Activated CD8-positive, alpha-beta memory T cell treated with anti-CD3 and anti-CD28 coated beads, Interleukin-2, amount 50 U/mL, for 24 hours (primary cell): ENCODE measurements at regions not wholly inside any gene's neighbourhood (a gene's known extent, or its start where the extent isn't known, plus 50 kb on each side); places are given as distances from the start of the nearest gene placed in this dataset.

Source experiments
- DNase-seq: peaks from one replicate; pipeline ENCODE4 v3.0.0-alpha.2; 2020; ENCODE audit errors: extremely low read depth

DNA sequence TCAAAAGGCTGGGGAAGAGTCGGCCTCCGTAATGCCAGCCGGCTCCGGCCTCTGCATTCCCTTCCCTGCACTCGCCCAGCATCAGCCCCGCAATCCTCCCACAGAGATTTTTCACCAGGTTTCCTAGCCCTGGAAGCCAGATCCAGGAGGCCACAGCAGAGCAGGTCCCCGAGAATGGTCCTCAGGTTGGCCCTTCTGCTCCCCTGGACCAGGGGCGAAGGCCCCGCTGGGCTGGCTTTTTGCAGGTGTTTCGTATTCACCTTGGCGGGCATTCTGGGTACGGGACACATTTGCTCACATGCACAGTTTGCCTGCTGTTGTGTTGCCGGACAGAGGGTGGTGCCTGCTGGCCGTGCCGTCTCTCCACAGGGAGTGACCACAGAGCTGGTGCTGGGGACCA, 309.5 kb downstream of the NDUFA10 start:
- DNase-seq: no peak

DNA sequence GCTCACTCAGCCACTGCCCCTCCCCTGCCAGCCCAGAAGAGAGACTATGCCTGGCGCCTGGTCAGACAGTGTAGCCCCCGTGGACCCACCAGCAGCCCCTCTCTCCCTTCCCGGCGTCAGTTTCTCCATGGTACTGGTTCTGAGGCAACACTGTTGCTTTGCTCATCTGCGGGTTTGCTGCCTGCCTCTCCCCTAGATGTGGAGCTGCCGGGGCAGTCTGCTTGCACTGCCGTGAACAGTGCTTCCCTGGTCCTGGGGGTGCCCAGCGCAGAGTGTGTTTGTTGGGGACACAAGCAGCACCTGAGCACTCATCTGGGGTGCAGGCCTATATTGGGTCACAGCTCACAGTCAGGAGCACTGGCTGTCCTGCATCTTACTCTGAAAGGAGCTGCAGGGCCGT, 309.9 kb downstream of the NDUFA10 start:
- no peak for DNase-seq

DNA sequence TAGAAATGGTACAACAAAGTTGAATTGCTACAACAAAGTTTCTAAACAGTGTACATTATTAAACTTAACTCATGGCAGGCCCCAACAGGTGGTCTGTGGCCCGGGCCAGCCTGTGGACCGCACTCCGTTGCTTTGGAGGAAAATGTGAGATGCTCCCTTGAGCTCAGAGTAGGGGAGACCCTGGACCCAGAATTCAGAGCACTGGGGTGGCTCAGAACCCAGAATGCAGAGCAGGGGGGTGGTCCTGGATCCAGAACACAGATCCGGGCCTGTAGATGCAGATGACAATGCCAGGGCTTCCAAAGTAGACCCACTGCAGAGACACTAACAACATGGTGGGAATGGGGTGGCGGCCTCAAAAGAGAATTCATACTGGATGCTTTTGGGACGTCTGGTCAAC, 311.0 kb downstream of the NDUFA10 start:
- DNase-seq: no peak

DNA sequence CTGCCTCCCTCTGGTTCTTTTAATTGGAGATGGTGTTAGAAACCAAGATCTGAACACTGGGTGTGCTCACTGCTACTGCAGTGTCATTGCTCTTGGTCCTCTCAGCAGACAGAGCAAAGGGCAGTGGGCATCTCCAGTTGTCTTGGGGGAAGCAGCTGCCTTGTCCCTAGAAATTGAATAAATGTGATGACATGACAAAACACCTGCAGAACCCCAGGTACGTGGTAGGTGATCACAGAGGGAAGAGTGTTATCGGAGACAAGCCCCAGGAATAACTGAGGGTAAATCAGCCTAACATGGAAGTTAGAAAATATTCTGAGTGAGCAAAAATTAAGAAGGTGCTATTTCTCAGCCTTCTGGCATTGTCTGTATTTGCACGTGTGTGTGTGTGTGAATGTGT, 311.9 kb upstream of the HDAC4 start:
- DNase-seq: no peak

DNA sequence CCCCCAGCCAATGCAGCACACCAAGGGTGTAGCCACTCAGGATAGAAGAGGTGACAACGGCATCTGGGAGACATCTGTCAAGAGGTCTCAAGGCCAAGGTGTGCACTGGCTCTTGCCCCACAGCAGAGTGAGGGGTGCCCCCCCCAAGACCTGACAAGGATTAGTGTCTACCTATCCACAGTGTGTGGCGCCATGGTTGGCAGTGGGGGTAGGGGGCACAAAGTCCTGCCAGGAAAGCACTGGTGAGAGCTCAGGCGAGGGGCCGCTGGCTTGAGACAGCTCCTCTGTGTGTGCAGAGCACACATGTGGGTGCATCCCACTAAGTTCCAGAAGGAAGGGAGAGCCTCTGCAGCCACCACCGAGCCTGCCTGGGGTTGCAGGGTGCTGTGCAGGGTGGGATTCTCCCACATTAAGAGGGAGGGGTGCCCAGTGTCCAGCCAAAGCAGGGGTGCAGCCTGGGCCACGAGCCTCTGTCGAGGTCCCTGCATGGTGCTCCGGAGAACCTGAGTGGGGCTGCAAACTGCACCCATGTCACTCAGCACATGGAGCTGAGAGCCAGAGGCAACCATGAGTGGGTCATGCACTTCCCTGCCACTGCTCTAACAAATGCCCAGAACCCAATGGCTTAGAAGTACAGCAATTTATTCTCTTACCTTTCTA, 311.2 kb upstream of the HDAC4 start:
- DNase-seq: no peak

DNA sequence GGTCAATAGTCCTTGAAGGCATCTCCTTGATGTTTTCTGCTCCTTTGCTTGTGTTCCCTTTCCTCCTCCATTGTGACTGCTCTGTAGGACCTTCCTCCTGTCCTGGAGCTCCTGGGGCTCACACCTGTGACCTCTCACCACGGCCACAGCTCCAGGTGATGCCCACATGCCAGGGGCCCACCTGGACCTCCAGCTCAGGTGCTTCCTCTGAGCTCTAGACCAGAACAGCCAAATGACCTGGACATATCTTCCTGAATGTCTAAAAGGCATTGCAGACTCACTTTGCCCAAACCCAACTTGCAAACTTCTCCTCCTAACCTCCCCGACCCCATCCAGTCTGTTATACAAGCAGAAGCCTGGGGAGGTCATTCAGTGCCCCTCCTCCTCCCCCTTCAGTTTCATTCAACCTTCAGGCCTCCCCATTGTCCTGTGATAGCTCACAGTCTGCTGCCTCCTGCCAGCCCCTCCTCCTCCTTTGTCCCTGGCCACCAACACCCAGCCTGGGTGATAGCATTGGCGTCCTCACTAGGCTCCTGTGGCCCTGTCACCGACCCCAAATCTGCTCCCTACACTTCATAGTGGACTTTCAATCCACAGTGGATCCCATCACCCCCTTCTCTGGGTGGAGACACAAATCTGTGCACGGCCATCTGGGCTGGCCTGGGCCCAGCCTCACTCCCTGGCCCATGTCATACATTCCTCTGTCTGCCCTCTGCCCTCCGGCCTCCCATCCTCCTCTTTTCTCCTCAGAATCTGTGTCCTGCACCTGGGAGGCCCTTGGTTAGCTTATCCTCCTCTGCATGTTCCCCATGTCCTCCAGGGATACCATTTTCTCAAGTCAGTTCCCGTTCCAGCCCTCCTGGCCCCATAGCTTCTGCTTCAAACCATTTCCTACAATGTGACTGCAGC, 310.4 kb upstream of the HDAC4 start:
- DNase-seq: no peak

DNA sequence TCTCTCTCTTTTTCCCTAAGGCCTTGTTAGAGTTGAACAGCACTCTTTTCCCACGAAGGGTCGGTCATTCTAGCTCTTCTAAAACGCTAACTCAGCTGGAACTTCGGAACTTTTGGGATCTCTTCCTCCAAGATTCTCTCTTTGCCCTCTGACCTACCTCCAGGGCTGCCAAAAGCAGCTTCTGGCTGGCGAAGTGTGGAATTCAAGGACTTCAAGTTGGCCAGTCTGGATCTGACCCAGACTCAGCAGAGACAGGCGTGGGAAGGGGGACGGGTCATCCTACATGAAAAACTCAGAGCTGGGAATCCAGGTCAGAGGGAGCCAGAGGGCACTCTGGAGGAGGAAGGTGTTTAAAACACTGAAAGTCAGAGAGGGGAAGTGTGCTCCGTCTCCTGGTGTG, 305.5 kb upstream of the HDAC4 start:
- DNase-seq: no peak

DNA sequence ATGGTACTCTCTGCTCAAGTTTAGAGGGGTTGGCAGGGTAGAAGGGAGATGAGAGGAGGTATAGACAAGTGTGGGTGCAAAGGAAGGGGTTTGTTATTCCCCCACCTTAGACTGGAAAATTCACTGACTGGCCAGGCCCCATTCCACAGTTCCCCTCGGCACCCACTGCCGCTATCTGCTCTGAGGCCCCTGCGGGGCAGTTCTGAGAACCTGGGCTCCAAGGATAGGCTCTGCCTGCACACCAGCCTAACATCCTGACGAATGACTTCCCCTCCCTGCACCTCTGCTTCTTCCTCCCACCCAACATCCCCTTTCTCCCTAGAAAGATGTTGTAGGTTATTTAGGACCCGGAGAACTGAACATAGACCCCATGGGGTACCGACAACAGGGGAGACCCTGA, 303.9 kb upstream of the HDAC4 start:
- DNase-seq: no peak

DNA sequence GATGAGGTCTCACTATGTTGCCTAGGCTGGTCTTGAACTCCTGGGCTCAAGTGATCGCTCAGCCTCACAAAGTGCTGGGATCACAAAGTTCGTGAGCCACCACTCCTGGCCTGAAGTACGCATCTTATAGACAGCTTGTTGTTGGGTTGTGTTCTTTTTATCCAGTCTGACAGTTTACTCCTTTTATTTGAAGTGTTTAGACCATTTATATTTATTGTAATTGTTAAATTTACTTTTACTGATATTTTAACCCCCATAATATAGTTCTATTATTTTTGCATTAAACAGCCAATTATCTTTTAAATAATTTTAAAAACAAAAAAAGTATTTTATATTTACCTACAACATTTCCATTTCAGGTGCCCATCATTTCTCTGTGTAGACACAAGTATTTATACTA, 303.0 kb upstream of the HDAC4 start:
- DNase-seq: no peak

DNA sequence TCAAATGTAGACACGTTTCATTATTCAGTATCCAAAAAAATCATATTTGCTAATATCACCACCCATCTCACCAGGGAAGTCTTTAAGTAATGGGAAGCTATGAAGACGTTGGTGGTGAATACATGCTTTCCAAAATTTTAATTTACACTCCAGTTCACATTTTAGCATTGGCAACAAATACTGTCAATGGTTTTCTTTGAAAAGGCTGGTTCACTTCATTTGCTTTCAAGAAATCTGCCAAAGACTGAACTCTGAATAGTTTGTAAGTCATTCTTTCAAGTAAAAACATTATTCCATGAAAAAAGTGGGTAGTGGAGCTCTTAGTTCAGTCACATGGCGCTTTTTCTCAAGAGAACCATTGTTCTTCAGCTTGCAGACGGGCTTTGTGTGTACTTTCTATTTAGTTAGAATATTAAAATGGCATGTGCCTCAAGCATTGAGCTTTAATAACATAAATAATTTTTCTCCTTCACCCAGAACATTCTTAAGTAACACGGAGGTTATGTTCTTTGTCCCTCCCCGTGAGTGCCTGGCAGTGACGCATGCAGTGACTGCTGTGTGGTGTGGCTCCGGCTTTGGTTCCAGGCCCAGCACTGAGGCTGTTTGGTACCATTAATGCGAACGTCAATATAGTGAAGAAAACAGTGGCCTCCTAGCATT, 300.0 kb upstream of the HDAC4 start:
- DNase-seq: no peak

DNA sequence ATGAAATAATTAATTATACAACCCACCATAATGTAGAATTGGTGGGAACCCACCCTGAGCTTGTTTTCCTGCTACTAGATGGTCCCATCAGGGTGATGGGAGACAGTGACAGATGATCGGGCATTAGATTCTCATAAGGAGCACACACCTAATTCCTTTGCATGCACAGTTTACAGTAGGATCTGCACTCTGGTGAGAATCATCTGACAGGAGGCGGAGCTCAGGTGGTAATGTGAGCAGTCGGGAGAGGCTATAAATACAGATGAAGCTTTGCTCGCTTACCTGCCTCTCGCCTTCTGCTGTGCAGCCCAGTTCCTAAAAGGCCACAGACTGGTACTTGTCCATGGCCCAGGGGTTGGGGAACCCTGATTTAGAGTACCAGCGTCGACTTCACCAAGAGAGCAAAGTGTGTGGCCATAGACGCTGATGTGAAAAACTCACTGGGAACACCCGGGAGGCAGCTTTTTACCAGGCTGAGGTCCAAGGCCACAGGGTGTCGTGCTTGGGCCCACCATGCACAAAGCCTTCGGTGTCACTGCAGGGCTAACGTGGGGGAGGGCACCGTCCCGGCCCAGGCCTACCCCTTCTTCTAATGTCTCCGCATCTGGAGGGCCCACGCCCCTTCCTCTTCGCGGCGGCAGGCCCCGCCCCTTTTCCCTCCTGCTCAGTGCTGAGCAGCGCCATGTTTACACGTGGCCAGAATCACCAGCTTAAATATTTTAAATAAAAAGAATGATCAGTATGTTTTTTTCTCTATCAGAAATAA, 296.8 kb upstream of the HDAC4 start:
- no peak for DNase-seq

DNA sequence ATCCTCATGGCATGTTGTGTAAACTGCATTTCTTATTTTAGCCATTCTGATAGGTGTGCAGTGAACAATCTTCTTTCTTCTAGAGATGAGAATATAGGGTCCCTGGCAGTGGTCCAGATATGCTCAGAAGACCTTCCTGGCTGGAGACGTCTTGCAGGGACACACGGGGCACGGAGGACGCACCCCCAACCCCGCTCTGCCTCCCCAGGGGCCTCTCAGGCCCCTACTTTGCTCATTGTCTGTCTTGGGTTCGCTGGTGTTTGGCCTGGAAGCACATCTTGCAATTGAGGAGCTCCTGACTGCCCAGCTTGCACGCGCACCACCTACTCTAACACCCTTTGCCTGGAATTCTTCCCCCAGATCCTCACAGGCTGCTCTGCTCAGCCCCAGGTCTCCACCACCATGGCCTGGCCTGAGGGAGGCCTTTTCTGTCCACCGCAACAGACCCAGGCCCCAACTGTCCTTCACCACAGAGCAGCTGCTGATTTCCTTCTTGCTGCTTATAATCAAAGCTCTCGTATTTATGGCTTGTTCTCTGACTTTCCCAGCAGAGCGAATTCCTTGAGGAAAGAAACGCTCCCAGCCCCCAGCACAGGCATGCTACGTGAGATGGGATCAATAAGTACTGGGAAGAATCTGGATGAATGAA, 295.9 kb upstream of the HDAC4 start:
- no peak for DNase-seq

DNA sequence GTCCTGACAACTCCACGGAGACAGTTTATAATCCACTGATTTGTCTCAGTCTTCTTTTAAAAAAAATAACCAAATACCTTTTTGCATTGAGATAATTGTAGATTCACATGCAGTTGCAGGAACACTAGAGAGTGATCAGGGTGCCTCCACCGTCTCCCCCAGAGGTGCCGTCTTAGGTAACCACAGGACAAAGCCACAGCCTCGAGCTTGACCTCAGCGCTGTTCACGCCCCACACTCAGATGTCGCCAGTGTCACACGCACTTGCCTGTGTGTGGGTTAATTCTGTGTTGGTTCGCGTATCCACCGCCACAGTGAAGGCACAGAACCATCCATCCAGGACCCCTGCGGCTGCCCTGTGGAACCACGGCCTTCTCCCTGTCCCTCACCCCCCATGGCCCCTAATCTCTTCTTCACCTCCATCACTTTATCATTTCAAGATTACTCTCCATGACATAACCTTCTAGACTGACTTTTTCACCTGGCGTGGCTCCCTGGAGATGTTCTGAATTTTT, 295.0 kb upstream of the HDAC4 start:
- no peak for DNase-seq

DNA sequence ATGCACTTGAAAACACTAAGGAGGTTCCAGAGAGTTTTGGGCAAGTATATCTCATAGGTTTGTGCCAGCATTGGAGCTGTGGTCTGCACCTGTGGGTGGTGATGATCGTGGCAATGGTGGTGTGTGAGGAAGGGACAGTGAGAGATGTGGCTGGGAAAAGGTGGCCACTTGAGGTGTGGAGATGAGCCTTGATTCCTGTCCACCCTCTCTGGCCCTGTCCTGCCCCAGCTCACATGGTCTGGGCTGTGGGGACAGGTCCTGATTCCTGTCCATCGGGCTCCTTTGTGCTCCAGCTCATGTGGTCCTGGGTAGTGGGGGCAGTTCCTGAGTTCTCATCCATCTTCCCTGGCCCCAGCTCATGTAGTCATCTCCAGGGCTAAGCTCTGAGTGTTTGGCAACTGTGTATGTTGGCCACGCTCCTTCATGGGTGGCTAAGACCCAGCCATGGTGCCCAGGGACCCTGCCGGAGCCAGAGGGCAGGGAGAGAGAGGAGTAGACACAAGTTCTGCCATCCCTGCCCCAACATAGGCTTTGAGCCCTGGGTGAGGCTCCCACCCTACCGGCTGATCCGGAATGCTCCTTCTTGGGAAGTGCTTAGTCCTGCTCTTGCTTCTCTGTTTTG, 294.4 kb upstream of the HDAC4 start:
- DNase-seq: no peak

DNA sequence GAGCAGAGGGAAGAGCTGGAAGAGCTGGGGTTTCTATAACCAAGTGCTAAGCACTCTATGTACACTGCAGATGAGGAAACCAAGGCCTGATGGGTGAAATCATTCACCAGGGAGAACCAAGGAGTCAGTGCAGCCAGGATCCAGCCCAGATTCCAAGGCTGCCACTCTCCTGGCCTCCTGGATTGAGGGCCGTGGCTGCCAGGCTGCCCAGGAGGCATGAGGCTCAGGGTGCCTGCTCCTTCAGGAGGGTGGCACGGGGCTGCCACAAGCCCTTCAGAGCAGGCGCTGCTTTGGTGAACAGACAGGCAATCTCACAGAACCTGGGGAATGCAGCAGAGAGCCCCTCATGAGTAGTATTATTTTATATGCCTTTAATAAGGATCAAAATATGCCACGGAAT, 293.7 kb upstream of the HDAC4 start:
- DNase-seq: no peak

DNA sequence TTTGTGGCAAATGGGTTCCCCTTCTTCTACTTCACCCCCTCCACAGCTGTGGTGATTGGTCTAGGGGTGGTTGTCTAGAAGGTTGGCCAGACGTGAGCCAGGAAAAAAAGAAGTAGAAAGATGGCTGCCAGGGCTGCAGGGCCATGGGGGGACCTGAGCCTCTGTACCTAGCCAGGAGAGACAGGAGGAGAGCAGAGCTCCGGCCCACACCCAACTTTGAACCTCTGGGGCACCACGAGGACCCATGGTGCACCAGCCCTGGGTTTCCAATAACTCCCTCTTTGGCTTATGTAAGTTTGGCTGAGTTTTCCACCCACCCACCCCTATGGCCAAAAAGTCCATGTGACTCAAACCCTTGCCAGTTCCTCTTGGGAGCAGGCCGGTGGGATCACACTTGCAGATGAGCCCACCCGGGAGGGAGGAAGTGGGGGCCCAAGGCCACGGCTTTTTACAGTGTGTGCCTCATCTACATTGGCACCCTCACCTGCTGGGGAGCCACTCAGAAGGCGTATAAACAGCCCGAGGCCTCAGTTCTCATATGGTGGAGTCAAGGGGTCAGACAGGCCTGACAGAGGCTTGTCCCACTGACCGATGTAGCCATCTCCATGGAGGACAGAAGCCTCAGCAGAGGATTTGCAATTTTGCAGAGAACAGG, 293.1 kb upstream of the HDAC4 start:
- DNase-seq: no peak

DNA sequence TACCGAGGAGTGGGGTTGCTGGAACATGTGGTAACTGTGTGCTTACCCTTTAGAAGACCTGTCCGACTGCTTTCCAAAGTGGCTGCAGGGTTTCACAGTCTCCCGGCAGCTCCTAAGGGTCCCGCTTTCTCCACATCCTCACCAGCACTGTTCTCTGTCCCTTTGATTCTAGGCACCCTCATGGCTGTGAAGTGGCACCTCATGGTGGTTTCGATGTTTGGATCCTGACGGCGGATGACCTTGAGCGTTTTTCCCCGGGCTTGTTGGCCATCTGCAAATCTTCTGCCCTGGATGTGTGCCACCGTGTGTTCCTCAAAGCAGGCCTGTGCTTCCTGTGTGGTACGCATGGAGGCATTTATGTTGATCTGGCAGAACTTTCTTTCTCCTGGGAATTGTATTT, 292.5 kb upstream of the HDAC4 start:
- DNase-seq: no peak

DNA sequence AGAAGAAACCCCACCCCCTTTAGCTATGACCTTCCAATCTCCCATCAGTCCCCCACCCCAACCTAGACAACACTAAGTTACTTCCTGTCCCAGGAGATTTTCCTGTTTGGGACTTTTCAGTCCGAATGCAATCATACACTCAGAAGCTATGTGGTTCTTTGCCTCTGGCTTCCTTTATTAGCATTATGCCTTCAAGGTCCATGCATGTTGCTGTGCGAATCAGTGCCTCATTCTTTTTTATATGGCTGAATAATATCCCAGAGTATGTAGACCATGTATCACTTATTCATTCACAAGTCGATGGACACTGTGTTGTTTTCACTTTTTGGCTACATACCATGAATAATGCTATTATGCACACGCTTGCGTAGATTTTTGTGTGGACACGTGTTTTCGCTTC, 292.1 kb upstream of the HDAC4 start:
- DNase-seq: no peak

DNA sequence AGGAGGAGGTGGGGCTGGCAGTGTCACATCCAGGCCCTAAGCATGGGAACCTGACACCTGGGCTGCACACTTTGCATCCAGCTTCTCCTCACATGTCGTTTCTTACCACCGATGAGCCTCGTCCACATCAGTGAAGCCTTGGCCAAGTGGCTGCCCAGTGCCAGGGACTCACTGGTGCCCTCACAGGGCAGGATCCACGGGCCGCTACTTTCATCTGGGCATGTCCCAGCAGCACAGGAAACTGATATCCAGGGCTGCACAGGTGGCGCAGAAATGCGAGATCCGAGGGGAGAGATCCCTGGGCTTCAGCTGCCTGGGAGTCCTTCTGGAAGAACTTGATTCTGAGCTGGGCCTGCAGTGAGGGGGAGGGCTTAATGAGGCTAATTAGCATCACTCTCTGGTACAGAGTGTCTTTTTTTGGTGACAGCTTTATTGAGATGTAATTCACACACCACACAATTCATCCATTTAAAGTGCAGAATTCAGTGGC, 291.6 kb upstream of the HDAC4 start:
- no peak for DNase-seq

DNA sequence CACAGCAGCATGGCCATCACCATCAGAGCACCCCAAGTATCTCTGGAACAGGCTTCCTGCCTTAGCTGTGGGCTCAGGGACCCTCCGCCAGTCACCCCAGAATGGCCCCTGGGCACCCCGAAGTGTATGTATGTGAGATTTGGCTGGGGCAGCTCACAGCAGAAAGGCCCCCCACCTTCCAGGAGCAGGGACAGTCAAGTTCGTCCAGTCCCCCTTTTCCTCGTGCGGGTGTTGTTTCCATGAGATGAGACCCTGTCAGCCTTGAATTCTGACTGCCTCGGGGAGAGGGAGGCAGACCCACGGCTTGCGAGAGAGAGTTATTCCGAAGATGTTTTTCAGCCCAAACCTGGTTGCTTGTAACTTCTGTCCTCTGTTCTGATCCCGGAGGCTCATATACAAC, 290.9 kb upstream of the HDAC4 start:
- no peak for DNase-seq
